22Rv1 (cell line): ENCODE measurements at regions not wholly inside any gene's neighbourhood (a gene's known extent, or its start where the extent isn't known, plus 50 kb on each side); places are given as distances from the start of the nearest gene placed in this dataset.
A peak's percentile ranks its signal among the peaks of the same experiment; 100 is the strongest.

Experiments
- H3K27ac ChIP-seq: fragments of 450-650 bp; 2 replicates; pipeline ENCODE4 v1.5.1; 2017
- CTCF ChIP-seq: fragments of 450-650 bp; IDR thresholded peaks from 2 replicates; pipeline ENCODE4 v1.5.1; 2017; ENCODE audit warnings: mild to moderate bottlenecking
- ZFX ChIP-seq: fragments of 450-650 bp; IDR thresholded peaks from 2 replicates; pipeline ENCODE4 v1.6.1; 2017; ENCODE audit warnings: antibody characterized with exemption, borderline replicate concordance

- TF ChIP-seq ZFX = no peak
- TF ChIP-seq CTCF = no peak
- peak overlapping the region; percentile 89 for H3K27ac ChIP-seq
These were observed 136.8 kb upstream of the ARL4C start for GRCh38 chr2:234633581-234634230.

- TF ChIP-seq CTCF (no peak), ZFX (no peak)
These were observed 135.9 kb upstream of the ARL4C start for GRCh38 chr2:234632527-234633391.

GRCh38 chr2:234631646-234632514, 135.0 kb upstream of the ARL4C start:
- H3K27ac ChIP-seq = peak overlapping the region; percentile 89
- TF ChIP-seq ZFX (no peak), CTCF (no peak)

More at GRCh38 chr2:234632527-234633391, 135.9 kb upstream of the ARL4C start:
- H3K27ac ChIP-seq = peak overlapping the region; percentile 89

GRCh38 chr2:234630801-234631261, 133.9 kb upstream of the ARL4C start:
- H3K27ac ChIP-seq = peak overlapping the region; percentile 89

GRCh38 chr2:234629596-234629995, 132.7 kb upstream of the ARL4C start:
- TF ChIP-seq ZFX = no peak
- no peak for TF ChIP-seq CTCF
- H3K27ac ChIP-seq = peak overlapping the region; percentile 89

More at GRCh38 chr2:234630801-234631261, 133.9 kb upstream of the ARL4C start:
- TF ChIP-seq CTCF (no peak), ZFX (no peak)

GRCh38 chr2:234628953-234629352, 132.1 kb upstream of the ARL4C start:
- TF ChIP-seq ZFX (no peak), CTCF (no peak)
- H3K27ac ChIP-seq = no peak overlapping the region
